IPS DF 4.7 (cell line): ENCODE measurements at regions not wholly inside any gene's neighbourhood (a gene's known extent, or its start where the extent isn't known, plus 50 kb on each side); places are given as distances from the start of the nearest gene placed in this dataset.
A peak's percentile ranks its signal among the peaks of the same experiment; 100 is the strongest.
"Not testable (repeated sequence)": the region's sequence is repeated elsewhere in the genome, so short reads cannot be mapped to it uniquely, and the experiment has no call there.

Experiments used
- DNase-seq: peaks from one replicate; pipeline ENCODE4 v3.0.0-alpha.2; 2013; ENCODE audit warnings: low spot score; ENCODE audit errors: extremely low read depth

DNA sequence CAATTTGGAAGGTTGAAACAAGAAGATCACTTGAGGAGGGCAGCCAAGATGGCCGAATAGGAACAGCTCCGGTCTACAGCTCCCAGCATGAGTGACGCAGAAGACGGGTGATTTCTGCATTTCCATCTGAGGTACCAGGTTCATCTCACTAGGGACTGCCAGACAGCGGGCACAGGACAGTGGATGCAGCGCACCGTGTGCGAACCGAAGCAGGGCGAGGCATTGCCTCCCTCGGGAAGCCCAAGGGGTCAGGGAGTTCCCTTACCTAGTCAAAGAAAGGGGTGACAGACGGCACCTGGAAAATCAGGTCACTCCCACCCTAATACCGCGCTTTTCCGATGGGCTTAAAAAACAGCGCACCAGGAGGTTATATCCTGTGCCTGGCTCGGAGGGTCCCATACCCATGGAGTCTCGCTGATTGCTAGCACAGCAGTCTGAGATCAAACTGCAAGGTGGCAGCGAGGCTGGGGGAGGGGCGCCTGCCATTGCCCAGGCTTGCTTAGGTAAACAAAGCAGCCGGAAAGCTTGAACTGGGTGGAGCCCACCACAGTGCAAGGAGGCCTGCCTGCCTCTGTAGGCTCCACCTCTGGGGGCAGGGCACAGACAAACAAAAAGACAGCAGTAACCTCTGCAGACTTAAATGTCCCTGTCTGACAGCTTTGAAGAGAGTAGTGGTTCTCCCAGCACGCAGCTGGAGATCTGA lies 430.4 kb upstream of the RGMB start:
- not testable (repeated sequence) for DNase-seq

DNA sequence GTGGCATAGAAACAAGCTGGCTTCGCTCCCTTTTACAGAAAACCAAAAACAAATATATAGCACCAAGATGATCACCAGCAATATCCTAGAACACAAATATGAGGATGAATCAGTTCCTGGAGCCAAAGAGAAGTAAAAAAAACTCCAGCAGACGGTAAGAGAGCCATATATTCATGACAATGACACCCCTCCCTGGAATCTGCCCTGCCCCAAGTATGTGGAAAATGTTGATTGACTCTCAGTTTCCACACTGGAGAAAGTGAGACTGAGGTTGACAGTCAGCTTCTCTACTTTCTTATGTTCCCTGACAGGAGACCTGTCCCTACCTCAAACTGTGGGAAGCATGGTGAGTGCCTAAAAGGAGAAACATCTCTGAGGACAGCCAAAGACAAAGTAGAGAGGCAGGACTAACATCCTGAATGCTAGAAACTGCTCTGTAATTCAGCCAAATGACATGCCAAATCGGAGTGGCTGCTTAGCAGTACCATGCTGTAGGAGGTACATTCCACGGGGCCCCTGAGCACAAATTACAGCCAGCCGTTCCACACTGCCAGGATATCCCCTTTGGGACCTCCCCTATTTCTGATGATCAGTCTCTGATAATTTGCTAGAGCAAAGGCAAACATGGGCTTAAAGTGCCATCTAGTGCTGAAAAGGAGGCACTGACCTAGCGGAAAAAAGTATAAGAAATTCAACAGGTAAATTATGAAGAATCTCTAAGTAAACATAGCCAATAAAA lies 424.0 kb upstream of the RGMB start:
- DNase-seq, result peak; percentile 11

DNA sequence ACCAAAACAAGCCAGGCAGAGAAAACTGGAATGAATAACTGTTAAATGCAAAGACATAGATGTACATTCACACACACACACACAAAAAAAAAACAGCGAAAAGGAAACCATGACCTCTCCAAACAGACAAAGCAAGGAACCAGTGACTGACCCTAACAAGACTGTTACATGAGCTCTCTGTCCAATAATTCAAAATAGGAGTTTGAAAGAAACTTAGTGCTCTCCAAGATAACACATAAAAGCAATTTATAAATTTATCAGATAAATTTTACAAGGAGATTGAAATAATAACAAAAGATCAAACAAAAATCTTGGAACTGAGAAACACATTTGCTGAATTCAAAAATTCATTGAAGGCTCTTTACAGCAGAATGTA lies 423.5 kb upstream of the RGMB start:
- DNase-seq, result no peak

DNA sequence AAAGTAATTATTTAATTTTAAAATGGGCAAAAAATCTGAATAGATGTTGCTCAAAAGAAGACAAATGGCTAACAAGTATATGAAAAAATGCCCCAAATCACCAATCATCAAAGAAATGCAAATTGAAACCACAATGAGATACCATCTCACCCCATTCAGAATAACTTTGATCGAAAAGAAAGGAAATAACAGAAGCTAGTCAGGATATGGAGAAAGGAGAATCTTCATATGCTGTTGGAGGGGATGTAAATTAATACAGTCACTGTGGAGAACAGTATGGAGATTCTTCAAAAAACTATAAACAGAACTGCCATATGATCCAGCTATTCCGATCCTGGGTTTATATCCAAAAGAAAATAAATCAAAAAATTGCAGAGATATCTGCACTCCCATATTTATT lies 418.5 kb upstream of the RGMB start:
- no peak for DNase-seq

DNA sequence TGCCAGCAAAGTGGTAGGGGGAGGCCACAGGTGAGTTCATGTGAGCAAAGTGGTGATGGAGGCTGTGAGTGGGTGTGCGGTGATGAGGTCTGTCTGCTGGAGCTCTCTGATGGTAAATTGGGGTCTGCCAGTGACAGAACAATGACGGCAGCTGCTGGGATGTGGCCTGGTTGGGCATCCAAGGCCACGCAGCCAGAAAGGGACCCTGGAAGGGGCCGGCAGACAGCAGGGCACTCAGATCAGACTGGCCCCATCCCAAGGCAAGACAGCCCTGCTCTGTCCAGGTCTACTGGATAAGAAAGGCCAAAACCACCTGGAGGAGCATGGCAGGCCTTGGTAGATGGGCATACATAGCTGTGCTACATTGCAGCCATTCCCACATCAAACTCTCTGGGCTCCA lies 412.9 kb upstream of the RGMB start:
- no peak for DNase-seq

DNA sequence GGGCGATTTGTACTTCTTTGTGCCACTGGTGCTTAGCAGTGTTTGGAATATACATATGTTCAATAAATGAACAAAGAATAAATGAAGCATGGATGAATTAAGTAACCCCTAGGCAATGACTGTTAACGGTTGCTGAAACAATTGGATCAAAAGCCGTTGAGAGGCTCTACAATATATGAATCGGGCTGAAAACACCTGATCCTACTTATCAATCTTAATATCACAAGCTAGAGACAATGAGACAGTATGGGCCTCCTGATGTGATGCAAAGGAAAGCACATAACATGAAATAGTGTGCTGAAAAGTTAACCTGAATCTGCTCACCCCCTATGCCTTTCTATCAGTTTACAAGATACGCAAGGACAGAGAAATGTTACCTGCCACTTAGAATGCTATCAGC lies 410.3 kb upstream of the RGMB start:
- no peak for DNase-seq

DNA sequence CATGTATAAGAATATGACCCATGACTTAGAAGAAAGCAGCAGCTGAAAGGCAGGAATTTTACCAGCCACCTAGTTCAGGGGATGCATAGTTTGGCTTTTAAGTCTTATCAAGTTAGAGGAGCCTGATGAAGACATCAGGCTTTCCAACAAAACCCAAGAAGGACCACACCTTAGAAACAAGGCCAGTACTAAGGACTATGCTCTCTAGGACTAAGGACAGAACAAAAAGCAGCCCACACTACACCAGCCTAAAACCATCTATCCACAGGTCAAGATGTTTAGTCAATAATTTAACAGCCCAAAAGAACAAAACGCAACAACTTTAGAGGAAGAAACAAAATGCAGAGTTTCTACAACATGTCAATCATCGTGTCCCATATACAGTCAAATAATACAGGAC lies 408.9 kb upstream of the RGMB start:
- DNase-seq, result no peak

DNA sequence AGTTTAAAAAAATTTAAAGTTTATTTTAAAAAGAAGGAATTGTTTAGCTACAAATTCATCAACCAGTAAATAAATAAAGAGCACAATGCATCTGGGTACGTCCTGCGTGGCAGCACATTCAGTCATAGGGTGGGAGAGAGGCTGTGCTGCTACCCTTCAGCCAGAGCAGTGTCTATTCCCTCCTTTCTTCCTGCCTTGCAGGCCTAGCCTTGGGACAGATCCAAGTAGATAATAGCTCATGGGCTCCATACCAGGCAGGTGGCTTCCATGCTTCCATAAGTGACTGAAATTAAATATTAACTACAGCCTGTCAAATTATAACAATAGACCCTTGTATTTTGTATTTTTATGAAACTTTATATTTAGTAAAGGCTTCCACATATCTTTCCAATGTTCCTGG lies 408.3 kb upstream of the RGMB start:
- no peak for DNase-seq

DNA sequence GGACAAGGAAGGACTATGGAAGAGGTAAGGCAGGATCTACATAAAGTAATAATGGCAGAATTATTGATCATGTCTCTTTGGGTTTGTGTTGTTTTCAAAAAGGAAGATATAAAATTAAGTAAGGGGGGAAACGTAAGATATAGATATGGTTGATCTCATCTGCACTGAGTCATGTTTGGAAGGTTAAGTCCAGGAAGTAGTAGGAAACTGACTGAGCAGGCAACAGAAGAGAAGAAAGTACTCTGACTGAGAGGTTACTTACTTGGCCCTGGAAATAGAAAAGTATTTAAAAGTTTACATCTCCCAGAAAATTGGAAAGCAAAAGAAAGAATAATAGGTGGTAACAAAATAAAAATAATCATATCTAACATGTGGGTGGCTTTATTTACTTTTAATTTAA lies 405.3 kb upstream of the RGMB start:
- DNase-seq, result no peak

DNA sequence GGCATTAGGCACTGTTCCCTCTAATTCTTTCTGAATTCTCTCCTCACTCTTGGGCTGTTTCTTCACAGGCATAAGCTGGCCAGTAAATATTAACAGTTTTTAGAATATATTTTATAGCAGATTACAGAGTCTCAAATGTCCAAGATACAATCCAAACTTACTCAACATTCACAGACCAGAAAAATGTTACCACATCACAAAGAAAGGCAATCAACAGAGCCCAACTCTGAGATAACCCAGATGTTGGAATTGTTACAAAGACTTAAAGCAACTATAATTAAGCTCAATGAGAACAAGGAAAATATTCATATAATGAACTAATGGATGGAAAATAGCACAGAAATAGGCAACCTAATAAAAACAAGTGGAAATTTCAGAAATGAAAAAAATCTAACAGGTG lies 401.1 kb upstream of the RGMB start:
- DNase-seq, result no peak

DNA sequence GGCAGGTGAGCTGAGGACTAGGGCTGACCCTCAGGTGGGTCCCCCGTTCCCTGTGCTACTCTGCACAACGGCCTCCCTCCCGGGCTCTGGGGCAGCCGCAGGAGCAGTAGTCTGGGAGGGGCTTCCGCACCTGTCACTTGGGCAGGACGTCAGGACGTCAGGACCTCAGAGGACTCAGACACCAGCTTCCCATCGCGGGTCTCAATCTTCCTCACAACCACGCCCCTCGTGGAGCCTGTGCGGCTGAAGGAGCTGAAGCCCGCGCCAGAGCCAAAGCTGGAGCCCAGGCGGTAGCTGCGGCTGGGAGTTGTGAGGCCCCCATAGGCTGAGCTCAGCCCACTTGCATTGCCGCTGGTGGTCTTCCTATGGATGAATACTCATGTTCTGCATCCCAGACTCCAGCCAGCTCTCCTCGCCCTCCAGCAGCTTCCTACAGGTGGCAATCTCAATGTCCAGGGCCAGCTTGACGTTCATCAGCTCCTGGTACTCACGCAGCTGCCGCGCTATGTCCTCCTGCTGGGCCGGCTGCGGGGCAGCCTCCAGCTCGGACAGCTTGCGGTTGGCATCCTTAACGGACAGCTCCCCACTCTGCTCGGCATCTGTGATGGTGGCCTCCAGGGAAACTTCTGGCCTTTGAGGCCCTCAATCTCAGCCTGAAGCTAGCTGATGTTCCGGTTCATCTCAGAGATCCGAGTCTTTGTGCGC lies 381.4 kb upstream of the RGMB start:
- no peak for DNase-seq

DNA sequence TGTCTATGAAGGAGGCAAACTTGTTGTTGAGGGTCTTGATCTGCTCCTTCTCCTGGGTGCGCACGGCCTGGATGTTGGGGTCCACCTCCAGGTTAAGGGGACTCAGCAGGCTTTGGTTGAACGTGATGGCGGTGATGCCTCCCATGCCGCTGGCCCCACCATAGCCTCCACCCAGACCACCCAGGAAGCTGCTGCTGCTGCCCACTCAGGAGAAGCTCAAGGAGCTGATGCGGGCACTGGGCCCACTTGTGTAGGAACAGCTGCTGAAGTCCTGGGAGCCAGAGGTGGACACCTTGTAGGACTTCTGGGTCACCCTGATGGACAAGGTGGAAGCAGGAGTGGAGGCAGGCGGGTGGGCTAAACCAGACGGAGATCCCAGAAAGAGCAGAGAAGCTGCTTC lies 380.3 kb upstream of the RGMB start:
- not testable (repeated sequence) for DNase-seq

DNA sequence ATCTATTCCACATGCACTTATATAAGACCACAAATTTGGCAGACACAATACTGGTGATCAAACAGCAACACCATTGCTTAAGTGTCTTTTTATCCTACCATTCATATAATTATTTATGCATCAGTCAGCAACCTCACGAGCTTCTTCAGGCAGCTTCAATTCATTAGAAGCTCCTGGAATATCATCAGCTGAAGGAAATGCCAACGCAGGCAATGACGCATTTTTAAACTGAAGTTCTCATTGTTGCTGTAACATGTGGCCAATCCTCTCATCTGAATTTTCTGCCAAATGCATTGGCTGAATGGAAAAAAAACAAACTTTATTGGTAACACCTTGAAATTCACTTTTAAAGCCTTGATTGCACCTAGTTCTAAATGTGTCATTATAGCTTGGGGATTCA lies 376.4 kb upstream of the RGMB start:
- DNase-seq, result no peak

DNA sequence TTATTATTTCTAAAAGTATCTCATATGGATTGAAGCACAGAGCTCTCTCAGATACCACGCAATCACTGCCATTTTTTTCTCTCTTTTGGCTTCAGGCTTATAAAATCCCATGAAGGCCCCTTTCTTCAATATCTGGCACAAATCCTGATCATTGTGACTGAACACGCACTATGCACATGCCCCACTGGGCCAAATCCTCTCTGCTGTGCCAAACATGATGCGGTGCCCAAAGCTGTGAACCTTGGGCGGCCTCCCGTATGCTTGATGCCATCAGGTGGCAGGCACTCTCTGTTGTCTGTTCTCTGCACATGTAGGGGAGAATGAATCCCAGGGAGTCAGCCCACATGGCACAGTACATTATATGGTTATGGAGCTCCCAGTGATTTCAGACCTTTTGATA lies 375.0 kb upstream of the RGMB start:
- no peak for DNase-seq

DNA sequence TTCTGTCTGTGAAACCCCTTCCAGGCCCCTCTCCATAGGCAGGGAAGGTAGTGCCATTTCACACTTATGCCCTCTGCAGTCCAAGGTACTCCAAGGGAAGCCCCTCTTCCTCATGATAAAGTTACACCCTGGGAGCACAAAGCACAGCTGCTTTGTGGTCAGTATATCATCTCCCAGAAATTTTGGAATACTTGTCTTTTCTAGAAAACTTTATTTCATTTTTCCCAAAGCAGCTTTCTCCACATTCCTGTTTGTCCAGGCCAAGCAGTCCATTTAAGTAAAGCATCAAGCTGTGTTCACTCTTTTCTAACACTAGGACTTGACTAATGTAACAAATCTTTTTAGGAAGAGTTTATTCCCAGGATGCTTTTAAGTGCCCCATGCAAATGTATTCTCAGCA lies 371.8 kb upstream of the RGMB start:
- no peak for DNase-seq

DNA sequence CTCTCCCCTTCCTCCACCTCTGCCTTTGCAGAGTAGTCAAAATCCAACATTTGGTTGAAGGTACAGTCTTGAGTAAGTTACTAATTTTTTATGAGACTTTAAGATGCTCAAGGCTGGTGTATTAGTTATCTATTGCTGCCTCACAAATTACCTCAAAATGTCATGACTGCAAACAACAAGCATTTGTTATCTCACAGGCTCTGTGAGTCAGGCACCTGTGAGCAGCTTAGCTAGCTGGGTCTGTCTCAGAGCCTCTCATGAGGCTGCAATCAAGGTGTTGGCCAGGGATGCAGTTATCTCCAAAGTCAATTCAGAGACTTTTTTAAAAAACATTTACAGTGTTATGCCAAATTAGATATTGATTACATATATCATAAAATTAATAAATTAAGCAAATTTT lies 371.3 kb upstream of the RGMB start:
- DNase-seq, result no peak

DNA sequence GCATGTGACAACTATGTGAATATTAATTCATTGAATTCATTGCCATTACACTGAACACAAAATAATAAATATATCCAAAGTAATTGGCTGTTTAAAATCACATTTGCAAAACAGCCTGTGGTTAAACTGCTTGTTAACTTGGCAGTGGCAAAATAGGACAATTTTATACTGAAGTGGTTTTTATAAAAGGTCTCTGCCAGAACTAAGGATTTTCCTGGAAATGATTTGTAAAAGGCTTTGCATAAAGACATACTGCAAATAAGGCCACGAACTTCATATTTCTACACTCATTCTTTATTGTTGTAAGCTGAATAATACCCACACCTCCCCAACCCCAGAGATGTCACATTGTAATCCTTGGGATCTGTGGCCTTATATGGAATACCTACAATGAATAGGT lies 370.3 kb upstream of the RGMB start:
- DNase-seq, result no peak

DNA sequence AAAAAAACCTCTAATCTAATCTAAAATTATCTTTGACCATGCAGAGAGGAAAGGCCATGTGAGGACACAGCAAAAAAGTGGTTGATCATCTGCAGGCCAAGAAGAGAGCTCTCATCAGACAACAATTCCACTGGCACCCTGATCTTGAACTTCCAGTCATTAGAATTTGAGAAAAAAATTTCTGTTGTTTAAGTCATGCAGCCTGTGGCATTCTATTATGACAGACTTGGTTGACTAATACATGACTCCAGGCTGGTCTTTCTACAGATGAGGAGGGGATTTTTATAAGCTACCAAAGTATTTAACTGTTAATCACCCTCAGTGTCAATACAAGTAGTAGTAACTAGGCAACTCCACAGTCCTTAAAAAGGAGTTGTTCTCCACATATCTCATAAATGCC lies 358.5 kb upstream of the RGMB start:
- no peak for DNase-seq

DNA sequence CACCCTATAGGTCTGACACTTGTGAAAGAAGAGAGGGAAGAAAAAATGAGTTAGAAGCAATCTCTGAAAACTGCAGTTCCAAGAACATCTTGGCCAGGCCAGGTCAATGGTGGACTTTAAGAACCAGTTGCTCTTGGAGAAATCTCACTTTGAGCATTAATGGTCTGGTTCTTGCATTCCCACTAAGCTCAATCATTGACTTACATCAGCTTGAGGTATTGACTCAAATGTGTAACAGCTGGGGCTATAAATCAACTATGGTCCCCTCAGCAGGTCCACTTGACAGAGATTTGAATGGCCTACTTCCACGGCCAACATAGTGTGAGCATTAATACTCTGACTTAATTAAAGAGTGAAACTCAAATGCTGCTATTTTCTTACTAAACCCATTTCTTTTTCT lies 357.8 kb upstream of the RGMB start:
- DNase-seq, result no peak

DNA sequence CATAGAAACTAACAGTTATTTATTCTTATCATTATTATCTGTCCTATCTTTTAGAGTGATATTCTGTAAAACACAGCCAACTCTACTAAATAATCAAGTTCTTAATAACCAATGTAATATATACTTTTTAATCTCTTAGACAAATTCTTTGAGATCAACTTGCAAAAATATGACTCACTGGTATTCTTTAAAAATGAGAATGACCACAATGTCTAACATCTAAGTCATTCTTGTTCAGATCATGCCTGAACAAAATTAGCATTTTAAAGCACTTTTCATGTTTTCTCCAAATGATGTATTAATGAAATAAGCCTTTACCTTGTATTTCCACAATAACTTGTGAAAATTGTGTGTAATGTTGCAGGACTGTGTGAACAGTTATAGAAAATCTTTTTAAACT lies 356.9 kb upstream of the RGMB start:
- DNase-seq, result no peak

DNA sequence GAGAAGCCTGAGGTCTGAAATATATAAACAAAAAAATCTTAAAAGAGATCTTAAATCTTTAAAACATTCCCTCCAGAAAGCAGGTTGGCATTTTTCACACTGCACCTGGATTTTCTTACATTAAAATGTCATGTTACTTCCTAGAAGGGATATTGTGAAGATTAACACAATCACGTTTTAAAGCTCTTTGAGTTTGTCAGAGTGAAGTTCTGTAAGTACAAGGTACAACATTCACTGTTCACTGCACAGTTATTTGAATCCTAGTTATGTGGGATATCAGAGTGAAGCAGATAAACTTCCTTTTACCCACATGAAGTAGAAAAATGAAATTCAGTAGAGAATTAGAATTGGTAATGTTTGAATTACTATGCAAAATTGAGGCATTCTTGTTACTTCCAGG lies 353.6 kb upstream of the RGMB start:
- no peak for DNase-seq

DNA sequence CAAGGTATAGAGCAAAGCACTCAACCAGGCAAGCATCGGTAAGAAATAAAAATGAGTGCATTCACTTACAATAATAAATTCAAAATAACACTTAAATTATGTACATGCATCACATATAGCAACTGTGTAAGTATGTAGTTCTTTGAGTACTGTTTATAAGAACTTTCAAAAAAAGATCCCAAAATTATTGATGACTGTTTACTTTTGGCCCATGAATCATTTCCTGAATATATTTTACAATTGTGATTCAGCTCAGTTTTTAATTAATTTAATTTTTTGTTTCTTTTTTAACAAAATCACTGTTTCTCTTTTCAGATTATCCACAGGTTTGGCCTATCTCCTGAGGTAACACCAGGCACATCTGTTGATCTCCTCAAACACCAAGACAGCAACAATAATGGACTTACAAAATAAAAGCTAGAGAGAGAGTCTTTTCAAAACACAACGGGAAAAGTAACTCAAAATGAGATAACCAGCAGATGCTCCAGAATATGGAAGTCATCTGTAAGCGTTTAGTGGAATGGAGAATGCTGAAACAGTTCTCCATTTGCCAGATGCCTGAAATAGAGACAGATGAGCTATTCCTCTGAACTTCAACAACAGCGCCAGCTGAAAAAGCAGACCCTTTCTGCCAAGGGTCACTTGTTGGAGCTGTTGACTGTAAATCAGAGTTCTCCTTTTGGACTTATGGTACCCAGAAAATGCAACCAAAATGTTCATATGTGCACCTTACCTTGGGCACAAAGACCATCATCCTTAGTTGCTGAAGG lies 348.6 kb upstream of the RGMB start:
- no peak for DNase-seq
